HFF-Myc (cell line): ENCODE measurements at regions not wholly inside any gene's neighbourhood (a gene's known extent, or its start where the extent isn't known, plus 50 kb on each side); places are given as distances from the start of the nearest gene placed in this dataset.

Experiments
- DNase-seq: peaks from one replicate; pipeline ENCODE4 v3.0.0-alpha.2; 2011; ENCODE audit warnings: low read depth; ENCODE audit errors: extremely low read depth
- H3K4me3 ChIP-seq: replicated peaks from 2 replicates; pipeline ENCODE4 v1.5.1; 2011; ENCODE audit warnings: low read depth, mild to moderate bottlenecking, control low read depth, low read length
- CTCF ChIP-seq: IDR thresholded peaks from 2 replicates; pipeline ENCODE4 v1.5.1; 2012; ENCODE audit warnings: mild to moderate bottlenecking, low read depth, low read length, control low read depth; ENCODE audit errors: missing control alignments

GRCh38 chr9:88326936-88327335 is 61.3 kb upstream of the SPIN1 start:
- no peak for TF ChIP-seq CTCF
- no peak for DNase-seq
- no peak overlapping the region for H3K4me3 ChIP-seq

GRCh38 chr9:88326015-88326414 is 62.2 kb upstream of the SPIN1 start:
- no peak overlapping the region for H3K4me3 ChIP-seq
- no peak for TF ChIP-seq CTCF
- no peak for DNase-seq

GRCh38 chr9:88322906-88323566 is 65.2 kb upstream of the SPIN1 start:
- H3K4me3 ChIP-seq, result no peak overlapping the region
- TF ChIP-seq CTCF, result no peak
- no peak for DNase-seq

- no peak for DNase-seq
- no peak overlapping the region for H3K4me3 ChIP-seq
- TF ChIP-seq CTCF, result no peak
Observed at GRCh38 chr9:88321764-88322163, 66.5 kb upstream of the SPIN1 start.

- DNase-seq, result no peak
- H3K4me3 ChIP-seq, result no peak overlapping the region
- no peak for TF ChIP-seq CTCF
Observed at GRCh38 chr9:88320748-88321415, 67.4 kb upstream of the SPIN1 start.

GRCh38 chr9:88319936-88320747 is 68.1 kb upstream of the SPIN1 start:
- TF ChIP-seq CTCF, result no peak
- DNase-seq, result no peak
- H3K4me3 ChIP-seq, result no peak overlapping the region
